D721Med (cell line): ENCODE measurements at regions not wholly inside any gene's neighbourhood (a gene's known extent, or its start where the extent isn't known, plus 50 kb on each side); places are given as distances from the start of the nearest gene placed in this dataset.

Experiments used
- DNase-seq: peaks from one replicate; pipeline ENCODE4 v3.0.0; 2011; ENCODE audit warnings: low spot score; ENCODE audit not compliant: insufficient read length
- FAIRE-seq: peaks from 2 replicates; lab custom pipeline; 2011; peaks lifted over from hg19 to GRCh38; lab: Jason Lieb, UNC
- TF ChIP-seq, protein P1 (sequence below): IDR thresholded peaks from 2 replicates; pipeline ENCODE4 v1.5.1; 2012; ENCODE audit warnings: mild to moderate bottlenecking, control low read depth; ENCODE audit not compliant: insufficient read depth; ENCODE audit errors: missing control alignments

DNA sequence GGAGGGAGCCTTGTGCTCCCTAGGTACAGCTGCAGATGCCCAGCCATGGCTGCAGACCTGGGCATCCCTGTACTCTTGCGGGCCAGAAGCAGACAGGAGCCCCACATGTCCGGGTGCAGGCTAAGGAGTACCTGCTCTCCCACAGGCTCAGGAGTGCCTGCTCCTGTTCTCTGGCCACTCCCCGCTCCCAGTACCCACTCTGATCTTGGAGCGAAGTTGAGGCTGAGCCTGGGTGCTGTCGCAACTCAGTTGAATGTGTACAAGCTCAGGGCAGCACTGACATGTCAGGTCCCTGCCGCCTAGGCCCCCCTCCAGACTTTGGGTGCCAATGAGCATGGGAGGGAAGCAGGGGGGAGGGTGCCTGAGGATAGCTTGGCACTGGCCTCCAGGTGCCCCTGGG is 666.9 kb downstream of the PLPP3 start:
- FAIRE-seq (no peak), DNase-seq (no peak)
- TF ChIP-seq, protein P1, sequence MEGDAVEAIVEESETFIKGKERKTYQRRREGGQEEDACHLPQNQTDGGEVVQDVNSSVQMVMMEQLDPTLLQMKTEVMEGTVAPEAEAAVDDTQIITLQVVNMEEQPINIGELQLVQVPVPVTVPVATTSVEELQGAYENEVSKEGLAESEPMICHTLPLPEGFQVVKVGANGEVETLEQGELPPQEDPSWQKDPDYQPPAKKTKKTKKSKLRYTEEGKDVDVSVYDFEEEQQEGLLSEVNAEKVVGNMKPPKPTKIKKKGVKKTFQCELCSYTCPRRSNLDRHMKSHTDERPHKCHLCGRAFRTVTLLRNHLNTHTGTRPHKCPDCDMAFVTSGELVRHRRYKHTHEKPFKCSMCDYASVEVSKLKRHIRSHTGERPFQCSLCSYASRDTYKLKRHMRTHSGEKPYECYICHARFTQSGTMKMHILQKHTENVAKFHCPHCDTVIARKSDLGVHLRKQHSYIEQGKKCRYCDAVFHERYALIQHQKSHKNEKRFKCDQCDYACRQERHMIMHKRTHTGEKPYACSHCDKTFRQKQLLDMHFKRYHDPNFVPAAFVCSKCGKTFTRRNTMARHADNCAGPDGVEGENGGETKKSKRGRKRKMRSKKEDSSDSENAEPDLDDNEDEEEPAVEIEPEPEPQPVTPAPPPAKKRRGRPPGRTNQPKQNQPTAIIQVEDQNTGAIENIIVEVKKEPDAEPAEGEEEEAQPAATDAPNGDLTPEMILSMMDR: no peak

DNA sequence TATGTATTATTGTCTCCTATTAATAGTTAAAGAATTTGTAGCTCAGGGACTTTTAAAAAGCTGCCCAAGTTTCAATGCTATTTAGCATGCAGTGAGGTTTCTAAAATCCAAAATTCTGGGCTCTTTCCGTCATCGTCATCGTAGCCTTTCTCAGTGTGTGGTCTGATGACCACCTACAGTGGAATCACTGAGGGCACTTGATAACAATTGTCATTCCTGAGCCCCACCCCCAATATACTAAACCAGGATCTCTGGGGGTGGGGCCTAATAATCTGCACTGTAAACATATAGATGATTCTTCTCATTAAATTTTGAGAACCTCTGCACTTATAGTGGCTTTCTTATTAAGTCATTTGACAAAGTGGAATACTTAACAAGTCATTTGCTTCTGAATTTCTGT is 674.8 kb downstream of the PLPP3 start:
- no peak for DNase-seq
- TF ChIP-seq, protein P1: no peak
- no peak for FAIRE-seq

DNA sequence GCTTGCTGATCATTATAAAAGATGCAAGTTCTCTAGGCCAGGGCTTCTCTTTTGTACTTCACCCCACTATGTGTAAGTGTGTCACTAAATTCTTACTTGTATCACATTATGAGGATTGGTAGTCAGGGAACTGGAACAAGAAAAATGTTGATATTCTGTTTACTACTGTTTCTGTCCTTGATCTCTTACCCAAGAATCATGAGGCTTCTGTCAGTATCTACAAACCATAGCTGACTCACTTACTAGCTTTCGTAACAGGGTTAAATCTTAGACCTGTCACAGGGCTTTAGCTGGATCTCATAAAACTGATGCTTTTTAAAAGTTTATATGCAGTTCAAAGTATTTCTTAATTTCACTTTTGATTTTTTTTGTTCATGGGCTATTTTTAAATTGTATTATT is 681.2 kb downstream of the PLPP3 start:
- DNase-seq: no peak
- TF ChIP-seq, protein P1: no peak
- FAIRE-seq: no peak

DNA sequence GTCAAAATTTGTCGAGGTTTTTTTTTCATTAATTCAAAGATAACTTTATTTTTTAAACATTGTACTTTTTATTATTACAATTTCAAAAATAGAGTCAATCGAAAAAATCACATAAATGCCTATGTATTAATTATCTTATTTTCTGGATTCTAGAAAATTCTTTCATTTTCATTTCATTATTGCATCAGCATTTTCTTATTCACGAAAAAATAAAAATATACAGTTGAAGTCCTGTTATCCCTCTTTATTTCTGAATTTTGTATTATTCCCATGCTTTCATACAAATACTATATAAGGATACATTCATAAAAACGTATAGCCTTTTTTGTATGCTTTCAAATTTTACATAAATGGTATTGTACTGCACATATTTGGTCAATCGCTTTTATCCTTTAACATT is 681.0 kb upstream of the USP24 start:
- FAIRE-seq: no peak
- TF ChIP-seq, protein P1: no peak

DNA sequence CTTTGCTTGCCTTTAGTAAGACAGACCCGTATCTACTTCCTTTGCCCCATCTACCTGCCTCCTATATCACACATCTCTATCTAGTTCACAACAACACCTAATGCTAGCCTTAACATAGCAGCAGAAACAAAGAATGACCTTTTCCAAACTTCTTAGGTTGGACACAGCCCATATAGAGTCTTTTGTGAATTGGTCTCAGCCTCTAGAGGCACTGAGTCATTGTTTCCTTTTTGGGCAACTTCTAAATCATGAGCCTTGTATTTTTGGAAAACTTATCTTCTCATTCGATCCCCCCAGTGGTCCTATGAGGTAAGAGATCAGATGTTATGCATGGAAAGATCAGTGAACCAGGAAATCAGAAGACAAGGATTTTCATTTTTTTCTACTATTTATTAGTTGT is 679.4 kb upstream of the USP24 start:
- no peak for DNase-seq
- TF ChIP-seq, protein P1: no peak
- FAIRE-seq: no peak

More for the DNA sequence above, 681.0 kb upstream of the USP24 start:
- DNase-seq: no peak

DNA sequence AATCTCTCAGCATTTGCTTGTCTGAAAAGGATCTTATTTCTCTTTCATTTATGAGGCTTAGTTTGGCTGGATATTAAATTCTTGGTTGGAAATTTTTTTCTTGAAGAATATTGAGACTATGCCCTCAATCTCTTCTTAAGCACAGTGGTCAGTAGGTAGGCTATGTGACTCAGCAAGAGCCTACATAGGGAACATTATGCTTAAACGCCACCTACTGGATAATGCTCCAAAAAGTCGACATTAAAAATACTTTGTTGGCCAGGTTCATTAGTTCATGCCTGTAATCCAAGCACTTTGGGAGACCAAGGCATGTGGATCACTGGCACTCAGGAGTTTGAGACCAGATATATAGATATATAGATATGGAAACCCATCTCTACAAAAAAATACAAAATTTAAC is 678.0 kb upstream of the USP24 start:
- FAIRE-seq: no peak
- TF ChIP-seq, protein P1: peak; percentile 42

DNA sequence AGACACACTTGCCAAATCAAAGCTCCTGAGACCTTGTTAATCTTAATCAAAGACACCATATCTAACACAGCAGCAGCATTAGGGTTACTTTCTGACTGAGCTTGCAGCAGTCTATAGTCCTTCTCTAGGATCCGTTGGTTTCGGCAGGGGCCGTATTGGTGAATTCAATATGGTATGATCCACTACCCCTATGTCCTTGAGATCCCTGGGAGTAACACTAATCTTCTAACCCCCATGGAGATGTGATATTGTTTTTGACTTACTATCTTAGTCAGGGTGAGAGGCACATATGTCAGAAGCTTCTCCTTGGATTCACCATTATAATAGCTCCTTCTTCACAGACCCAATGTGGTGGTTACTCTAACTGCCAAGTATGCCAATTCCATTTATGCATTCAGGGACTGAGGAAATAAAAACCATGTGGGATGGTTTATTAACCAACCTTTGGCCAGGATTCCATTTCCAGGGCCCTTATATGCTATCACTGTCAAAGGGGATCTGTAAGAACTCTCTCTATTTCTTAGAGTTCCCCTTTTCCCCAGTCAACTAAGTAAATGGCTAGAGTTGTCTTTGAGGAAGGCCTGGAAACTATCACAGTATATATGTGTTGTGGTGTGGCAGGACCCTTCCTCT is 673.6 kb upstream of the USP24 start:
- no peak for DNase-seq
- TF ChIP-seq, protein P1: no peak
- FAIRE-seq: no peak

More for the DNA sequence above, 678.0 kb upstream of the USP24 start:
- no peak for DNase-seq
